GM21825 (cell line): ENCODE measurements at regions not wholly inside any gene's neighbourhood (a gene's known extent, or its start where the extent isn't known, plus 50 kb on each side); places are given as distances from the start of the nearest gene placed in this dataset.

Source experiments
- ATAC-seq: cut with Tn5 transposase; IDR thresholded peaks from one replicate; pipeline ENCODE4 v1.9.1; 2021; ENCODE audit warnings: mild to moderate bottlenecking, moderate library complexity; ENCODE audit not compliant: unreplicated experiment

- no peak for ATAC-seq
Measured at GRCh38 chr2:5914811-5915611, 222.8 kb downstream of the SOX11 start.

GRCh38 chr2:5915881-5916310, 223.7 kb downstream of the SOX11 start:
- ATAC-seq = no peak

- ATAC-seq = no peak
Measured at GRCh38 chr2:5921081-5921642, 229.0 kb downstream of the SOX11 start.

GRCh38 chr2:5923957-5924945, 232.1 kb downstream of the SOX11 start:
- ATAC-seq = no peak

GRCh38 chr2:5925604-5926003, 233.4 kb downstream of the SOX11 start:
- no peak for ATAC-seq

GRCh38 chr2:5926871-5927512, 234.8 kb downstream of the SOX11 start:
- no peak for ATAC-seq

GRCh38 chr2:5932556-5933469, 240.6 kb downstream of the SOX11 start:
- no peak for ATAC-seq

- ATAC-seq = no peak
Measured at GRCh38 chr2:5933669-5934068, 241.5 kb downstream of the SOX11 start.

- ATAC-seq = no peak
Measured at GRCh38 chr2:5937321-5937720, 245.1 kb downstream of the SOX11 start.

- ATAC-seq = no peak
Measured at GRCh38 chr2:5937851-5938565, 245.8 kb downstream of the SOX11 start.

GRCh38 chr2:5938566-5938896, 246.3 kb downstream of the SOX11 start:
- no peak for ATAC-seq

GRCh38 chr2:5939553-5939952, 247.4 kb downstream of the SOX11 start:
- no peak for ATAC-seq

GRCh38 chr2:5940596-5941535, 248.7 kb downstream of the SOX11 start:
- ATAC-seq = no peak

GRCh38 chr2:5942204-5942603, 250.0 kb downstream of the SOX11 start:
- ATAC-seq = no peak

- no peak for ATAC-seq
Measured at GRCh38 chr2:5945742-5946141, 253.6 kb downstream of the SOX11 start.

- no peak for ATAC-seq
Measured at GRCh38 chr2:5946225-5947115, 254.3 kb downstream of the SOX11 start.

GRCh38 chr2:5950736-5951135, 258.6 kb downstream of the SOX11 start:
- no peak for ATAC-seq
